OCI-LY7 (cell line): ENCODE measurements at regions not wholly inside any gene's neighbourhood (a gene's known extent, or its start where the extent isn't known, plus 50 kb on each side); places are given as distances from the start of the nearest gene placed in this dataset.

Experiments used
- BruUV-seq: library from RNA; stranded (reverse); fragments of 400-500 nt; replicated peaks from 2 replicates; lab custom pipeline; 2021; lab: Mats Ljungman, UMichigan
- CTCF ChIA-PET: fragments of 300-600 bp; sonication (Branson Sonifier 250); formaldehyde crosslinking; loops from one replicate; lab custom pipeline; 2022; ENCODE audit warnings: antibody characterized with exemption; ENCODE audit not compliant: unreplicated experiment; lab: Charles Lee
- POLR2A ChIA-PET: fragments of 300-600 bp; sonication (Branson Sonifier 250); formaldehyde crosslinking; loops from one replicate; lab custom pipeline; 2022; ENCODE audit warnings: antibody characterized with exemption; lab: Charles Lee
- DNase-seq: peaks from one replicate; pipeline ENCODE4 v3.0.0-alpha.2; 2015; ENCODE audit warnings: low spot score
- H2AFZ ChIP-seq: fragments of 200-600 bp; sonication (generic), shearing (Covaris generic); 2 replicates; pipeline ENCODE4 v1.6.1; 2014; ENCODE audit warnings: mild to moderate bottlenecking, antibody characterized with exemption, low read length, moderate library complexity
- H3K27ac ChIP-seq: fragments of 200-600 bp; sonication (generic); 2 replicates; pipeline ENCODE4 v1.5.1; 2014; ENCODE audit warnings: mixed run types, low read depth, mild to moderate bottlenecking, moderate library complexity, low read length, inconsistent platforms; ENCODE audit not compliant: poor library complexity, severe bottlenecking
- H3K36me3 ChIP-seq: fragments of 200-600 bp; sonication (generic); 2 replicates; pipeline ENCODE4 v1.6.1; 2014; ENCODE audit warnings: mild to moderate bottlenecking, antibody characterized with exemption, low read length, moderate library complexity, mixed read lengths; ENCODE audit not compliant: insufficient read depth
- H3K4me1 ChIP-seq: fragments of 200-600 bp; sonication (generic); 2 replicates; pipeline ENCODE4 v1.5.1; 2014; ENCODE audit warnings: mild to moderate bottlenecking, low read length; ENCODE audit not compliant: insufficient read depth, poor library complexity, severe bottlenecking
- H3K4me2 ChIP-seq: fragments of 200-600 bp; sonication (generic); 2 replicates; pipeline ENCODE4 v1.6.1; 2014; ENCODE audit warnings: mild to moderate bottlenecking, low read length
- H3K4me3 ChIP-seq: fragments of 200-600 bp; sonication (generic); 2 replicates; pipeline ENCODE4 v1.5.1; 2014; ENCODE audit warnings: mild to moderate bottlenecking, low read depth, low read length; ENCODE audit not compliant: poor library complexity, severe bottlenecking
- H3K79me2 ChIP-seq: fragments of 200-600 bp; sonication (generic); 2 replicates; pipeline ENCODE4 v1.6.1; 2016; ENCODE audit warnings: low read depth, mild to moderate bottlenecking, low read length, moderate library complexity, mixed read lengths; ENCODE audit not compliant: insufficient read depth
- H3K9me2 ChIP-seq: fragments of 200-600 bp; sonication (generic); 2 replicates; pipeline ENCODE4 v1.6.1; 2016; ENCODE audit warnings: mild to moderate bottlenecking, low read length, mixed read lengths; ENCODE audit not compliant: insufficient read depth
- H3K9me3 ChIP-seq: fragments of 200-600 bp; sonication (generic); 2 replicates; pipeline ENCODE4 v1.6.1; 2014; ENCODE audit warnings: mild to moderate bottlenecking, mixed run types, low read length, mixed read lengths
- H4K20me1 ChIP-seq: fragments of 200-600 bp; sonication (generic); 2 replicates; pipeline ENCODE4 v1.6.1; 2014; ENCODE audit warnings: mild to moderate bottlenecking, antibody characterized with exemption, low read length, moderate library complexity, mixed read lengths; ENCODE audit not compliant: insufficient read depth
- EZH2phosphoT487 ChIP-seq: fragments of 200-600 bp; sonication (generic); IDR thresholded peaks from 2 replicates; pipeline ENCODE4 v1.6.1; 2018; ENCODE audit warnings: low read depth, borderline replicate concordance, mild to moderate bottlenecking, mixed run types, antibody characterized with exemption, low read length, moderate library complexity, mixed read lengths
- intact Hi-C: fragments of 100-400 bp; cut with micrococcal nuclease; formaldehyde crosslinking; loops from one replicate; pipeline ENCODE4 v1.10.0; 2022; ENCODE audit not compliant: unreplicated experiment
- TF ChIP-seq, protein P1 (sequence below): fragments of 200-600 bp; sonication (generic); conservative IDR thresholded peaks from 2 replicates; pipeline ENCODE4 v1.5.1; 2014; ENCODE audit warnings: mild to moderate bottlenecking, antibody characterized with exemption, low read length, moderate library complexity, mixed read lengths

DNA sequence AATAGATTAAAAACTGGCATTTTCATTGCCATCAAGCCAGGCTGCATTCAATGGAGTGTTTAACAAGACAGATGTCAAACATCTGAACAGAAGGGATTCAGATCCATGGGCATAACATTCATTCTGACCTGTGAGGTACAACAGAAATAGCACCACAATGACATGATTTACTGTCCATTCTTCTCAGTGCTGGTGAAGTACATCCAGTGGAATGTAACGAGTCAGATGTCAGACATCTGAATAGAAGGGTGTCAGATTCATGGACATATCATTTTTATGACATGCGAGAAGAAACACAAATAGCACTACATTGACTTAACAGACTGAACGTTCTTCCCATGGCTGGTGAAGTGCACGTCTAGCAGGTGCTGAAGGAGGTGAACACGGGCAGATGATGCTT lies 186.4 kb downstream of the PPP4R3C start:
- H3K36me3 ChIP-seq: no peaks in the 10 kb centered on the region
- no TSS peak for BruUV-seq
- no peak for TF ChIP-seq EZH2phosphoT487
- no peak overlapping the region for H3K4me3 ChIP-seq
- H4K20me1 ChIP-seq: no peaks in the 10 kb centered on the region
- no peak overlapping the region for H2AFZ ChIP-seq
- H3K4me2 ChIP-seq: no peak overlapping the region
- ChIA-PET CTCF (no interaction called here), POLR2A (no interaction called here)
- H3K27ac ChIP-seq: no peak overlapping the region
- no peaks in the 10 kb centered on the region for H3K79me2 ChIP-seq
- intact Hi-C loops: no loop called here
- H3K9me3 ChIP-seq: no peaks in the 10 kb centered on the region
- no peak for DNase-seq
- H3K9me2 ChIP-seq: no peaks in the 10 kb centered on the region
- no peaks in the 10 kb centered on the region for H3K4me1 ChIP-seq

DNA sequence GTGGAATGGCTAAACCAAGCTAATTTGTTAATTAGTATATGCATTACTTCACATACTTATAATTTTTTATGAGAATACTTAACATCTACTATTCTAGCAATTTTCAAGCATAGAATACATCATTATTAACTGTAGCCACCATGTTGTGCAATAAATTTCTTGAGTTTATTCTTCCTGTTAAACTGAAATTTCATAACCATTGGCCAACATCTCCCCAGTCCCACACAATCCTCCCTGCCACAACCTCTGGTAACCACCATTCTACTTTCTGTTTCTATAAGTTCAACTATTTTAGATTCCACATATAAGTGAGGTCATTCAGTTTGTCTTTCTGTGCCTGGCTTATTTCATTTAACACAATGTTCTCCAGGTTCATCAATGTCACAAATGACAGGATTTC lies 208.5 kb downstream of the PPP4R3C start:
- Histone ChIP-seq H3K27ac (no peak overlapping the region), H4K20me1 (no peaks in the 10 kb centered on the region), H3K36me3 (no peaks in the 10 kb centered on the region), H3K9me3 (no peaks in the 10 kb centered on the region), H3K9me2 (no peaks in the 10 kb centered on the region), H3K4me3 (no peak overlapping the region), H3K79me2 (no peaks in the 10 kb centered on the region), H2AFZ (no peak overlapping the region), H3K4me2 (no peak overlapping the region), H3K4me1 (no peaks in the 10 kb centered on the region)
- ChIA-PET CTCF (no interaction called here), POLR2A (no interaction called here)
- DNase-seq: no peak
- no peak for TF ChIP-seq EZH2phosphoT487
- TF ChIP-seq, protein P1, sequence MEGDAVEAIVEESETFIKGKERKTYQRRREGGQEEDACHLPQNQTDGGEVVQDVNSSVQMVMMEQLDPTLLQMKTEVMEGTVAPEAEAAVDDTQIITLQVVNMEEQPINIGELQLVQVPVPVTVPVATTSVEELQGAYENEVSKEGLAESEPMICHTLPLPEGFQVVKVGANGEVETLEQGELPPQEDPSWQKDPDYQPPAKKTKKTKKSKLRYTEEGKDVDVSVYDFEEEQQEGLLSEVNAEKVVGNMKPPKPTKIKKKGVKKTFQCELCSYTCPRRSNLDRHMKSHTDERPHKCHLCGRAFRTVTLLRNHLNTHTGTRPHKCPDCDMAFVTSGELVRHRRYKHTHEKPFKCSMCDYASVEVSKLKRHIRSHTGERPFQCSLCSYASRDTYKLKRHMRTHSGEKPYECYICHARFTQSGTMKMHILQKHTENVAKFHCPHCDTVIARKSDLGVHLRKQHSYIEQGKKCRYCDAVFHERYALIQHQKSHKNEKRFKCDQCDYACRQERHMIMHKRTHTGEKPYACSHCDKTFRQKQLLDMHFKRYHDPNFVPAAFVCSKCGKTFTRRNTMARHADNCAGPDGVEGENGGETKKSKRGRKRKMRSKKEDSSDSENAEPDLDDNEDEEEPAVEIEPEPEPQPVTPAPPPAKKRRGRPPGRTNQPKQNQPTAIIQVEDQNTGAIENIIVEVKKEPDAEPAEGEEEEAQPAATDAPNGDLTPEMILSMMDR: no peak
- no TSS peak for BruUV-seq
- intact Hi-C loops: no loop called here

DNA sequence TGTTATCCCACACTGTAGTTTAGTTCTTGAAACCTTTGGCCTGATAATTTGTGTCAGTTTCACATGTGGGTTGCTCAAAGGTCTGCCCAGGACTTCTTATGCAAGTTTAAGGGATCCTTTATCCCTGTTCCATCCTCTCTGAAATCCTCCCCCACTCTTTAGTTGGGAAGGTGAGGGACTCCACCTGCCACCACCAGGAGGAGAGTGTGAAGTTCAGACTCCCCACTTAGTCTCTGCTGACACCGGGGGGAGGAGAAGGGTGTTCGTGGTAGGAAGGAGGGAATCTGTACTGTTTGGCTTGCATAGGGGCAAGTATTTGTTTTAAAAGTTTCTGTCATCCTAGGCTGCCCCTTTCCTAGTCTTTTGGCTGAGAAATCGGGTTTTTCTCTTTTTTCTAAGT lies 211.8 kb downstream of the PPP4R3C start:
- Histone ChIP-seq H4K20me1 (no peaks in the 10 kb centered on the region), H3K9me3 (no peaks in the 10 kb centered on the region), H3K79me2 (no peaks in the 10 kb centered on the region), H3K4me3 (no peak overlapping the region), H3K36me3 (no peaks in the 10 kb centered on the region), H3K27ac (no peak overlapping the region), H3K9me2 (no peaks in the 10 kb centered on the region), H3K4me2 (no peak overlapping the region), H2AFZ (no peak overlapping the region), H3K4me1 (no peaks in the 10 kb centered on the region)
- POLR2A ChIA-PET: interaction anchor here (0.7 kb wide), 1 partner anchor 1502 kb away, joined by 3 read pairs; no protein-coding TSS in a partner anchor
- CTCF ChIA-PET: no interaction called here
- BruUV-seq: no TSS peak
- intact Hi-C loops: no loop called here
- TF ChIP-seq, protein P1: no peak
- TF ChIP-seq EZH2phosphoT487: no peak
- no peak for DNase-seq
